ENCODE measurements at regions not wholly inside any gene's neighbourhood (a gene's known extent, or its start where the extent isn't known, plus 50 kb on each side); places are given as distances from the start of the nearest gene placed in this dataset.

GRCh38 chr13:103145442-103145841 lies 79.2 kb upstream of the SLC10A2 start:
- no peak for TF ChIP-seq CTCF (IDR thresholded peaks at IDR 0.05)
- no peak for TF ChIP-seq POLR2A (IDR thresholded peaks at IDR 0.05)

Measured in right lobe of liver (tissue), 4 donors.